Ovary (tissue), 3 donors: ENCODE measurements at regions not wholly inside any gene's neighbourhood (a gene's known extent, or its start where the extent isn't known, plus 50 kb on each side); places are given as distances from the start of the nearest gene placed in this dataset.

ENCODE experiments used
- POLR2A ChIP-seq: fragments of 450-650 bp; IDR thresholded peaks from one replicate; pipeline ENCODE4 v1.6.1; 2017; ENCODE audit warnings: antibody characterized with exemption, mild to moderate bottlenecking, moderate library complexity
- TF ChIP-seq, protein P1 (sequence below), 3 donors: fragments of 450-650 bp in 2 of 3; fragments of 200-600 bp in 1 of 3; IDR thresholded peaks; one replicate each; pipeline versions ENCODE4 v1.5.1 to v1.8.0; 2016 to 2022; ENCODE audit warnings: antibody characterized with exemption in 3 of 3, mild to moderate bottlenecking in 1 of 3
- donor health status: DM: no; HTN: no; CAD: no.

DNA sequence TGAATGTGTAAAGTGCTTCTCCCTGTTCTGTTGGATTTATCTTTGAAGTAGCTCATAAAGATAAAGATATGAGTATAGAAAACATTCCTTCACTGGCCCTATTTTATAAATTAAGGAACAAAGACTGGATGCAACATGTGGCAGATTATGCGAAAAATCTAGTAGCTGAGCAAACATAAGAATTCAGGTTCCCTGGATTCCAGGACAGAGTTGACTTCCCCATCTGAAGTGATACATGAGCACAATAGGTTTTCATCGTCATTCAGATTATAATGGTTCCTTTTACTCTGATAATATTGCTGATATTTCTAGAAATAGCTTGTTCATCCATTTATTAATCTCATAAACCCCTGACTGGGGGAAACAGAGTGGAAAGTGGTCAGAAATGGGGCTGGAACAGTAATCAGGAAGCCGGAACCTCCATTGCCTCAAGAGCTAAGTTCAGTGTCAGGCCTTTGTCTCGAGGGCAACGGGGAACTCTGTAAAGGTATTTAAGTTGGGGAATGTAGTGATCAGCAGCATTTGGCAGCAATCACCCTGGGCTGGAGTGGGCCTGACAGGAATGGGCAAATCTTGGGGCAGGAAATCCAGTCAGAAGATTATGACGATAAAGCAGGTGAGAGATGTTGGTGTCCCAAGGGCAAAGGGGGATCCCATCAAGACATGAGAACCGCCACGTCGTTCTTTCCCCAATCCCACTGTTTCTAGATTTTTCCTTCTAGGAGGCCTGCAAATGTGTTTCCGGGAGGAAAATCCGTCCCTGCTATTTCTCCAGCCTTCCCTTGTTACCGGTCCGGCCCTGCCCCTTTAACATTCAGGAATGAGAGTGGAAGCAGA, 232.5 kb upstream of the SERP2 start:
- TF ChIP-seq, protein P1, sequence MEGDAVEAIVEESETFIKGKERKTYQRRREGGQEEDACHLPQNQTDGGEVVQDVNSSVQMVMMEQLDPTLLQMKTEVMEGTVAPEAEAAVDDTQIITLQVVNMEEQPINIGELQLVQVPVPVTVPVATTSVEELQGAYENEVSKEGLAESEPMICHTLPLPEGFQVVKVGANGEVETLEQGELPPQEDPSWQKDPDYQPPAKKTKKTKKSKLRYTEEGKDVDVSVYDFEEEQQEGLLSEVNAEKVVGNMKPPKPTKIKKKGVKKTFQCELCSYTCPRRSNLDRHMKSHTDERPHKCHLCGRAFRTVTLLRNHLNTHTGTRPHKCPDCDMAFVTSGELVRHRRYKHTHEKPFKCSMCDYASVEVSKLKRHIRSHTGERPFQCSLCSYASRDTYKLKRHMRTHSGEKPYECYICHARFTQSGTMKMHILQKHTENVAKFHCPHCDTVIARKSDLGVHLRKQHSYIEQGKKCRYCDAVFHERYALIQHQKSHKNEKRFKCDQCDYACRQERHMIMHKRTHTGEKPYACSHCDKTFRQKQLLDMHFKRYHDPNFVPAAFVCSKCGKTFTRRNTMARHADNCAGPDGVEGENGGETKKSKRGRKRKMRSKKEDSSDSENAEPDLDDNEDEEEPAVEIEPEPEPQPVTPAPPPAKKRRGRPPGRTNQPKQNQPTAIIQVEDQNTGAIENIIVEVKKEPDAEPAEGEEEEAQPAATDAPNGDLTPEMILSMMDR (IDR thresholded peaks at IDR 0.05), result no peak
- TF ChIP-seq POLR2A, result no peak
